DND-41 (cell line): ENCODE measurements at regions not wholly inside any gene's neighbourhood (a gene's known extent, or its start where the extent isn't known, plus 50 kb on each side); places are given as distances from the start of the nearest gene placed in this dataset.
A peak's percentile ranks its signal among the peaks of the same experiment; 100 is the strongest.

ENCODE experiments used
- ATAC-seq: fragments of 200-7000 bp; cut with Tn5 transposase; 3 replicates; pipeline ENCODE4 v1.9.1; 2021; ENCODE audit warnings: low read depth; ENCODE audit not compliant: insufficient read depth
- DNase-seq: peaks from one replicate; pipeline ENCODE4 v3.0.0-alpha.2; 2020
- H2AFZ ChIP-seq: 2 replicates; pipeline ENCODE4 v1.6.0; 2012; ENCODE audit warnings: low read depth, low read length
- H3K27ac ChIP-seq: 2 replicates; pipeline ENCODE4 v1.5.1; 2012; ENCODE audit warnings: low read length, inconsistent platforms
- H3K27me3 ChIP-seq: fragments of 200-600 bp; sonication (generic); 2 replicates; pipeline ENCODE4 v1.6.0; 2012; ENCODE audit warnings: low read length, mild to moderate bottlenecking, inconsistent platforms; ENCODE audit not compliant: insufficient read depth, poor library complexity
- H3K36me3 ChIP-seq: 2 replicates; pipeline ENCODE4 v1.5.1; 2012; ENCODE audit warnings: low read length, inconsistent platforms; ENCODE audit not compliant: insufficient read depth
- H3K4me1 ChIP-seq: 2 replicates; pipeline ENCODE4 v1.5.1; 2012; ENCODE audit warnings: mild to moderate bottlenecking, low read length; ENCODE audit not compliant: insufficient read depth
- H3K4me2 ChIP-seq: 2 replicates; pipeline ENCODE4 v1.6.0; 2012; ENCODE audit warnings: mild to moderate bottlenecking, moderate library complexity, low read length, inconsistent platforms; ENCODE audit not compliant: insufficient read depth
- H3K4me3 ChIP-seq, 2 experiments: fragments of 200-600 bp in 1 of 2; shearing (Covaris generic) in 1 of 2; 2 replicates each; pipeline ENCODE4 v1.5.1; 2012 to 2016; ENCODE audit warnings: inconsistent platforms in 2 of 2, low read length in 2 of 2, mild to moderate bottlenecking in 2 of 2, low read depth in 1 of 2, moderate library complexity in 1 of 2
- H3K79me2 ChIP-seq: 2 replicates; pipeline ENCODE4 v1.6.0; 2012; ENCODE audit warnings: low read length, inconsistent platforms; ENCODE audit not compliant: insufficient read depth
- H3K9ac ChIP-seq: 2 replicates; pipeline ENCODE4 v1.6.0; 2012; ENCODE audit warnings: low read depth, mild to moderate bottlenecking, inconsistent platforms, low read length, moderate library complexity
- H3K9me3 ChIP-seq: 2 replicates; pipeline ENCODE4 v1.5.1; 2012; ENCODE audit warnings: low read length, moderate library complexity, mild to moderate bottlenecking, inconsistent platforms; ENCODE audit not compliant: insufficient read depth, severe bottlenecking
- H4K20me1 ChIP-seq: 2 replicates; pipeline ENCODE4 v1.6.0; 2012; ENCODE audit warnings: low read length; ENCODE audit not compliant: insufficient read depth
- CTCF ChIP-seq: IDR thresholded peaks from 2 replicates; pipeline ENCODE4 v1.5.1; 2012; ENCODE audit warnings: borderline replicate concordance, low read length, moderate library complexity, mild to moderate bottlenecking; ENCODE audit not compliant: poor library complexity, severe bottlenecking; ENCODE audit errors: extremely low read depth
- EZH2 ChIP-seq: IDR thresholded peaks from 3 replicates; pipeline ENCODE4 v1.6.1; 2012; ENCODE audit warnings: borderline replicate concordance, low read depth, mild to moderate bottlenecking, moderate library complexity, low read length, inconsistent platforms; ENCODE audit not compliant: severe bottlenecking

GRCh38 chr10:25696013-25696708 lies 237.9 kb upstream of the MYO3A start:
- Histone ChIP-seq H3K4me1 (no peaks in the 10 kb centered on the region), H3K27me3 (no peaks in the 10 kb centered on the region), H3K9me3 (no peaks in the 10 kb centered on the region), H3K36me3 (no peaks in the 10 kb centered on the region), H3K9ac (no peak overlapping the region), H3K4me3 (no peak overlapping the region), H3K27ac (no peak overlapping the region), H3K4me2 (no peak overlapping the region), H3K79me2 (no peaks in the 10 kb centered on the region), H4K20me1 (no peaks in the 10 kb centered on the region), H2AFZ (no peak overlapping the region)
- ATAC-seq (no peak), DNase-seq (no peak)
- TF ChIP-seq CTCF (peak; percentile 5), EZH2 (no peak)

GRCh38 chr10:25697412-25697811 lies 236.6 kb upstream of the MYO3A start:
- no peaks in the 10 kb centered on the region for H3K36me3 ChIP-seq
- no peak overlapping the region for H3K4me3 ChIP-seq
- no peak overlapping the region for H3K9ac ChIP-seq
- H4K20me1 ChIP-seq = no peaks in the 10 kb centered on the region
- TF ChIP-seq EZH2 (no peak), CTCF (no peak)
- DNase-seq (no peak), ATAC-seq (no peak)
- H3K27me3 ChIP-seq = no peaks in the 10 kb centered on the region
- H3K79me2 ChIP-seq = no peaks in the 10 kb centered on the region
- no peaks in the 10 kb centered on the region for H3K4me1 ChIP-seq
- no peaks in the 10 kb centered on the region for H3K9me3 ChIP-seq
- H3K27ac ChIP-seq = no peak overlapping the region
- H3K4me2 ChIP-seq = no peak overlapping the region
- H2AFZ ChIP-seq = no peak overlapping the region

- DNase-seq = no peak
- Histone ChIP-seq H3K36me3 (no peaks in the 10 kb centered on the region), H3K9me3 (no peaks in the 10 kb centered on the region), H3K4me2 (no peak overlapping the region), H3K27ac (no peak overlapping the region), H3K4me3 (no peak overlapping the region), H3K4me1 (no peaks in the 10 kb centered on the region), H3K9ac (no peak overlapping the region), H2AFZ (no peak overlapping the region), H3K79me2 (no peaks in the 10 kb centered on the region), H3K27me3 (no peaks in the 10 kb centered on the region), H4K20me1 (no peaks in the 10 kb centered on the region)
- ATAC-seq = no peak
- TF ChIP-seq CTCF (no peak), EZH2 (no peak)
Observed at GRCh38 chr10:25698638-25699037, 235.4 kb upstream of the MYO3A start.
